Smooth muscle cell (in vitro differentiated cells): ENCODE measurements at regions not wholly inside any gene's neighbourhood (a gene's known extent, or its start where the extent isn't known, plus 50 kb on each side); places are given as distances from the start of the nearest gene placed in this dataset.

ENCODE experiments used
- DNase-seq: peaks from one replicate; lab custom pipeline; 2025; ENCODE audit not compliant: unreplicated experiment; lab: John Stamatoyannopoulos, UW
- H2AFZ ChIP-seq: fragments of 200-600 bp; sonication (generic); 2 replicates; pipeline ENCODE4 v1.6.0; 2016; ENCODE audit warnings: antibody characterized with exemption, low read depth, mild to moderate bottlenecking
- H3F3A ChIP-seq: fragments of 200-600 bp; sonication (generic); 2 replicates; pipeline ENCODE4 v1.6.0; 2017; ENCODE audit warnings: antibody characterized with exemption, low read depth
- H3K27ac ChIP-seq: fragments of 200-600 bp; sonication (generic); 2 replicates; pipeline ENCODE4 v1.5.1; 2016; ENCODE audit warnings: low read depth, mild to moderate bottlenecking
- H3K27me3 ChIP-seq: fragments of 200-600 bp; sonication (generic); 2 replicates; pipeline ENCODE4 v1.6.1; 2016; ENCODE audit warnings: low read depth, mild to moderate bottlenecking
- H3K36me3 ChIP-seq: fragments of 200-600 bp; sonication (generic); 2 replicates; pipeline ENCODE4 v1.5.1; 2016; ENCODE audit warnings: low read depth
- H3K4me1 ChIP-seq: fragments of 200-600 bp; sonication (generic); 2 replicates; pipeline ENCODE4 v1.5.1; 2016; ENCODE audit warnings: low read depth
- H3K4me2 ChIP-seq: fragments of 200-600 bp; sonication (generic); 2 replicates; pipeline ENCODE4 v1.6.0; 2016; ENCODE audit warnings: mild to moderate bottlenecking
- H3K4me3 ChIP-seq: fragments of 200-600 bp; sonication (generic); 2 replicates; pipeline ENCODE4 v1.5.1; 2016; ENCODE audit warnings: mild to moderate bottlenecking
- H3K79me2 ChIP-seq: fragments of 200-600 bp; sonication (generic); 2 replicates; pipeline ENCODE4 v1.6.0; 2016; ENCODE audit warnings: low read depth, mild to moderate bottlenecking
- H3K9ac ChIP-seq: fragments of 200-600 bp; sonication (generic); 2 replicates; pipeline ENCODE4 v1.6.0; 2016; ENCODE audit warnings: low read depth
- H3K9me3 ChIP-seq: fragments of 200-600 bp; sonication (generic); replicated peaks from 2 replicates; pipeline ENCODE4 v1.5.1; 2016; ENCODE audit warnings: low read depth
- H4K20me1 ChIP-seq: fragments of 200-600 bp; sonication (generic); 2 replicates; pipeline ENCODE4 v1.6.0; 2016; ENCODE audit warnings: low read depth
- CTCF ChIP-seq: fragments of 200-600 bp; sonication (generic); IDR thresholded peaks from 2 replicates; pipeline ENCODE4 v1.5.1; 2017; ENCODE audit warnings: borderline replicate concordance, mild to moderate bottlenecking, antibody characterized with exemption; ENCODE audit not compliant: insufficient read depth, poor library complexity, severe bottlenecking
- WGBS: methylation state at CpG from one replicate; pipeline ENCODE4 v1.1.7; 2016; ENCODE audit warnings: low lambda C conversion rate; 5-methylcytosine and 5-hydroxymethylcytosine counted together

DNA sequence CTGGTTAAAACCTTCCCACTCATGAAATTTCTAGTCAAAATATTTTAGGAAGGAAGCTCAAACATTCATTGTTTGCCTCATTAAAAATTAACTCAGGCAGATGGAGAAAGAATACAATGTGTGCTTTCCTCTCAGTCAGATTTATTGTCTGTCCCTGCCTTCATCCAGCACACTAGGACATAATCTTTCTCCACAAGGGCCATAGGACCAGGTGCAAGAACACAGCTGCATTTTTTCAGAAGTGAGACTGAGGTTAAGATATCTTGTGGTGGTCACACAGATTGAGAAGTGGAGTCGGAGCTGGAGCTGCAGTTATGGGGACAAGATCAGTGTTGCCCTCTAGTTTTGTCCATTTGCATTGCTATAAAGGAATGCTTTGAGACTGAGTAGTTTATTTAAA, 666.3 kb downstream of the CCSER2 start:
- Histone ChIP-seq H3K27me3 (peaks cover 8% of the 10 kb centered on the region), H4K20me1 (no peaks in the 10 kb centered on the region), H3K4me2 (no peak overlapping the region), H2AFZ (no peak overlapping the region), H3K4me3 (no peak overlapping the region), H3K27ac (no peak overlapping the region), H3F3A (no peaks in the 10 kb centered on the region), H3K36me3 (no peaks in the 10 kb centered on the region), H3K79me2 (no peaks in the 10 kb centered on the region), H3K9me3 (no peaks in the 10 kb centered on the region), H3K9ac (no peak overlapping the region), H3K4me1 (no peaks in the 10 kb centered on the region)
- 87% methylated on average over 1 of the region's 1 CpG for WGBS
- DNase-seq = no peak
- no peak for TF ChIP-seq CTCF

- no peaks in the 10 kb centered on the region for H3K9me3 ChIP-seq
- no peaks in the 10 kb centered on the region for H3K27me3 ChIP-seq
- H2AFZ ChIP-seq = no peak overlapping the region
- H3K36me3 ChIP-seq = no peaks in the 10 kb centered on the region
- WGBS = 100% methylated on average over 3 of the region's 3 CpGs
- H3K4me3 ChIP-seq = no peak overlapping the region
- DNase-seq = no peak
- no peaks in the 10 kb centered on the region for H4K20me1 ChIP-seq
- no peaks in the 10 kb centered on the region for H3F3A ChIP-seq
- no peak overlapping the region for H3K27ac ChIP-seq
- H3K4me2 ChIP-seq = no peak overlapping the region
- no peak for TF ChIP-seq CTCF
- no peaks in the 10 kb centered on the region for H3K4me1 ChIP-seq
- H3K9ac ChIP-seq = no peak overlapping the region
- no peaks in the 10 kb centered on the region for H3K79me2 ChIP-seq
Measured at GRCh38 chr10:84996580-84996979, 668.2 kb downstream of the CCSER2 start.

DNA sequence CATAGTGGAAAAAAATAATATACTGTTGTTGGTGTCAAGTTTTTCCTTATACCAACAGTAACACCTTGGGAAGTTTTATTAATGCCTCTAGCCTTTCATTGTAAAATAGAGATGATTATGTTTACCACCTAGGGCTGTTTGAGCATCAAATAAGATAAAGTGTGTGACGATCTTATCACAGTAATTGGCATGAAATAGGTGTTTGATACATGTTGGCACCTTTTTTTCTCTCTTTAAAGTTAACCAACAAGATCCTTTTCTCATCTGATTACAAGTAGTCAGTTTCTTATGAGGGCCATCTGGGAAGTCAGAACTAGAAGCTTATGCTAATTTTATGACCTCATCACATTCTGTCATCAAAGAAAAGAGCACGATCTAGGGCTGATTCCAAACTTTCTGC, 669.5 kb downstream of the CCSER2 start:
- H3K9ac ChIP-seq = no peak overlapping the region
- WGBS = 81% methylated on average over 2 of the region's 2 CpGs
- no peaks in the 10 kb centered on the region for H3K36me3 ChIP-seq
- no peaks in the 10 kb centered on the region for H3K9me3 ChIP-seq
- no peak overlapping the region for H3K27ac ChIP-seq
- no peak for TF ChIP-seq CTCF
- H3K4me3 ChIP-seq = no peak overlapping the region
- no peaks in the 10 kb centered on the region for H3K4me1 ChIP-seq
- no peaks in the 10 kb centered on the region for H4K20me1 ChIP-seq
- H3F3A ChIP-seq = no peaks in the 10 kb centered on the region
- no peak for DNase-seq
- H2AFZ ChIP-seq = no peak overlapping the region
- H3K27me3 ChIP-seq = no peaks in the 10 kb centered on the region
- no peak overlapping the region for H3K4me2 ChIP-seq
- H3K79me2 ChIP-seq = no peaks in the 10 kb centered on the region

DNA sequence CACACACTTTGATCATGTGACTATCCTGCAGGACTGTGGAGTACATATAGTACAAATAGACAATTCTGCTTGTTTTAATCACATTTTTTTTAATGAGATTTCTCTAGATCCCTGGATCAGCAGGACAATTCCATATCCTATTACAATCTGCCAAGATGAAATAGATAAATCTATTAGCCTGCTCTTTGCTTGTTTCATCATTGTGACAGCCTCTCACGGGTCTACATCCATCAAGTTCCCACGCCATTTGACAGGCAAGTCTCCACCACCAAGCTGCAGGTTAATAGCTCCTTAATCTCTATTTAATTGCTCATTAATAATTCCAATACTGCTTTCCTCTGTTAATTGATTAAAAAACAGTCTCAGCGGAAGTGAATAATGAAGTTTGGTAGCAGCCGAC, 671.5 kb downstream of the CCSER2 start:
- no peaks in the 10 kb centered on the region for H3K79me2 ChIP-seq
- DNase-seq = no peak
- no peak for TF ChIP-seq CTCF
- no peaks in the 10 kb centered on the region for H3K36me3 ChIP-seq
- H2AFZ ChIP-seq = no peak overlapping the region
- no peaks in the 10 kb centered on the region for H3K27me3 ChIP-seq
- H3K4me3 ChIP-seq = no peak overlapping the region
- no peak overlapping the region for H3K9ac ChIP-seq
- no peaks in the 10 kb centered on the region for H3K4me1 ChIP-seq
- H3K4me2 ChIP-seq = no peak overlapping the region
- H3K9me3 ChIP-seq = no peaks in the 10 kb centered on the region
- H3F3A ChIP-seq = no peaks in the 10 kb centered on the region
- 94% methylated on average over 4 of the region's 4 CpGs for WGBS
- no peak overlapping the region for H3K27ac ChIP-seq
- H4K20me1 ChIP-seq = no peaks in the 10 kb centered on the region
